Kidney (tissue), 13 donors: ENCODE measurements at regions not wholly inside any gene's neighbourhood (a gene's known extent, or its start where the extent isn't known, plus 50 kb on each side); places are given as distances from the start of the nearest gene placed in this dataset.

Source experiments
- DNase-seq, 5 donors: peaks; one replicate each; pipeline ENCODE4 v3.0.0-alpha.2; 2013 to 2020
- FAIRE-seq: peaks from 2 replicates; lab custom pipeline; 2012; peaks lifted over from hg19 to GRCh38; lab: Jason Lieb, UNC
- H3K27ac ChIP-seq, 2 donors: one replicate each; pipeline ENCODE4 v1.7.0; 2013; ENCODE audit warnings: low read depth in 2 of 2, low read length in 2 of 2, inconsistent platforms in 1 of 2
- H3K27me3 ChIP-seq: one replicate; pipeline ENCODE4 v1.7.1; 2013; ENCODE audit warnings: low read length, inconsistent platforms; ENCODE audit not compliant: control insufficient read depth, insufficient read depth
- H3K36me3 ChIP-seq, 3 donors: one replicate each; pipeline versions ENCODE4 v1.7.0 to v1.7.1; 2013; ENCODE audit warnings: low read length in 3 of 3, control low read depth in 1 of 3, inconsistent platforms in 1 of 3; ENCODE audit not compliant: insufficient read depth in 3 of 3, control insufficient read depth in 2 of 3
- H3K4me1 ChIP-seq, 3 donors: one replicate each; pipeline versions ENCODE4 v1.7.0 to v1.7.1; 2013; ENCODE audit warnings: low read length in 3 of 3, inconsistent platforms in 1 of 3, low read depth in 1 of 3; ENCODE audit not compliant: control insufficient read depth in 2 of 3, insufficient read depth in 2 of 3
- H3K4me3 ChIP-seq, 3 donors: one replicate each; pipeline versions ENCODE4 v1.7.0 to v1.8.1; 2013; ENCODE audit warnings: low read length in 3 of 3, control low read depth in 1 of 3, inconsistent platforms in 1 of 3
- H3K9ac ChIP-seq, 3 donors: one replicate each; pipeline versions ENCODE4 v1.7.0 to v1.7.1; 2013; ENCODE audit warnings: low read length in 3 of 3, control low read depth in 1 of 3, inconsistent platforms in 1 of 3
- H3K9me3 ChIP-seq, 3 donors: one replicate each; pipeline versions ENCODE4 v1.7.0 to v1.7.1; 2013; ENCODE audit warnings: low read length in 3 of 3, control low read depth in 1 of 3, inconsistent platforms in 1 of 3; ENCODE audit not compliant: control insufficient read depth in 2 of 3, insufficient read depth in 1 of 3
- CTCF ChIP-seq: IDR thresholded peaks from 3 replicates; pipeline ENCODE4 v1.5.1; 2012; ENCODE audit warnings: mild to moderate bottlenecking, moderate library complexity, borderline replicate concordance; ENCODE audit not compliant: insufficient read depth; ENCODE audit errors: extremely low read depth
- intact Hi-C: fragments of 100-400 bp; cut with DNase I; formaldehyde crosslinking; loops from one replicate; pipeline ENCODE4 v1.11.1; 2022
- donor health status: control.
- donor health status: control.
- donor health status: control.
- donor health status: control.
- donor health status: control.
- donor health status: DM: yes; HTN: yes; CAD: no.
- donor health status: Normal renal cell carcinoma (clear cell type).

DNA sequence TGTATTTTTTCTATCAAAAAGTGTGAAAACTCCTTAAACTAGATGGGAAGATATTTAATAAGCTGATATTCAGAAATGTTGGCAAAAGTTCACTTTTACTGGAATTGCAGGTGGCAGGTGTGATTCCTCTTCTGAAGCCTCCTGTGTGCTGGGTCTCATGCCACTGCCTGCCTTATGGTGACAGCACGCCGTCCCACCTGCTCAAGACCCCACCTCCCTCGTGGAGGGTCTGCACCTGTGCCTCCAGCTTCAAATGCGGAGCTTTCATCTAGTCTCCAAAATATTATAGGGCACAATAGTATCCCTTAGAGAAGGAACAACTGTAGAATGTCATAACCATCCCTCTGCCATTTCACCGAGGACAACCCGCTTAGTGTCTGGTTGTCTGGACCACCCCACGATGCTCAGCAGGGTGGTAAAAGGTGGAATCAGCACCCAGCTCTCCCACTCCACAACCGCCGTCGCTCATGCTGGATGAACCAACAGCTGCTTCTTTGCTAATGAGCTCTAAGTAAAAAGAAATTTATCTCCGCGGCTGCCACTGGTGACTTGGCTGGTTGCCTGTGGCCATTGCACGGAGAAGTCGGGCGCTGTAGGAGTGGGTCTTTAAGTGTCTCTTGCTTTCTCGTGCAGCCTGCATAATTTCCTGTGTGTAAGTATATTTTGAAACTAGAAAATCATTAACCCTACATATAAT, 119.3 kb upstream of the TCERG1L start:
- peaks cover 0 to 5% (median 0%) of the 10 kb centered on the region in 3 donors for H3K4me1 ChIP-seq
- FAIRE-seq (no peak), DNase-seq (peak in 2 of 5 donors; percentile 43 to 58)
- no peaks in the 10 kb centered on the region for H3K36me3 ChIP-seq
- H3K27ac ChIP-seq, result no peak overlapping the region
- no peak for TF ChIP-seq CTCF
- H3K4me3 ChIP-seq, result no peak overlapping the region
- intact Hi-C loops, result no loop called here
- no peaks in the 10 kb centered on the region for H3K9me3 ChIP-seq
- no peaks in the 10 kb centered on the region for H3K27me3 ChIP-seq
- H3K9ac ChIP-seq, result no peak overlapping the region

DNA sequence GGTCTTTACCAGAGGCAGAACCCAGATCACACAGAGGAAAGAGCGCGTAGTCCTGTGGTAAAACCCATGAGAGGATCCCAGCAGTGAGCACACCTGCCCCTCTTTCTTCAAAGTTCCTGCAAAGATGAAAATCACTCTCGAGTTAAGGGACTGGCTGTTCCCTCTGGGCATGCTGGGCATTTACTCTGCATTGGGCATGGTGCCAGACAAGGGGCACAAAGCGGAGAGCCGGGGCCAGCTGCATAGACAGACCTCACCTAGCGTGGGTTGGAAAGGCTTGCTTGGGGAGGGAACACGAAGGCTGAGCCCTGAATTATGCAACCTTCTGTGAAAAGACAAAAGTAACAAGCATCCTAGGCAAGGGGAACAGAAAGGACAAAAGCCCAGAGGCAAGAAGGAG, 120.0 kb upstream of the TCERG1L start:
- intact Hi-C loops, result no loop called here
- Histone ChIP-seq H3K27me3 (no peaks in the 10 kb centered on the region), H3K9ac (no peak overlapping the region), H3K4me3 (no peak overlapping the region), H3K27ac (no peak overlapping the region), H3K4me1 (peaks cover 0 to 5% (median 0%) of the 10 kb centered on the region in 3 donors), H3K9me3 (no peaks in the 10 kb centered on the region), H3K36me3 (no peaks in the 10 kb centered on the region)
- DNase-seq (peak in 3 of 5 donors; percentile 48 to 62 (median 62)), FAIRE-seq (no peak)
- no peak for TF ChIP-seq CTCF

DNA sequence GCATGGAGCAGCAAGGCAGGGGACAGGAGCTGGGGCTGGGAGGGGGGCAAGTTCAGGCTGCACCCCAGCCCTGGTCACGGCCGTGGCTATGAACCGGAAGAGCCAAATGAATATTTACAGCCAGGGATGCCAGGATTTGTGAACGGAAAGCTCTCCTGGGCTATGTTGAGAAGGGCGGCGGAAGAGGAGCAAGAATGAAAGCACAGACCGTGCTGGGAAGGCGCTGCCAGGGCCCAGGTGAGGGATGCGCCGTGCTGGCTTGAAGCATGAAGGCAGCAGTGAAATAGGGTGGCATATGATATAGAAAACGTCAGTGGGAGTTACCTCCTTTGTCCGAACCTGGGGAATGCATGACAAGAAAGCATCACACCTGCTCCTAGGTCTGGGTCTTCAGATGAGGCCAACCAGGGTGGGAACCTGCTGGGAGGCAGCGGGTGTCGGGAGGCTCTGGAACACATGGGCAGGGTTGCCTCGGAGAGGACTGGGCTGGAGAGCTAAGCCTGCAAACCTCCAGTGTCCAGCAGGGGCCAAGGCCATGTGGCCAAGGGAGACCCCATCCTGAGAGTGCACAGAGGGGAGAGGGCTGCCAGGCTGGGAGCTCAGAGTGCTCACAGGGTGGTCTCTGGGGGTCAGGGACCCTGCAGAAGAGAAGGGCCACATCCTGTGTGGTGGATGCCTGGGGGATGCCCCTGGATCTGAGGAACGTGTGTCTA, 120.6 kb upstream of the TCERG1L start:
- DNase-seq, result peak in 1 of 5 donors; percentile 46
- H3K4me3 ChIP-seq, result no peak overlapping the region
- no peak for TF ChIP-seq CTCF
- H3K27me3 ChIP-seq, result no peaks in the 10 kb centered on the region
- intact Hi-C loops, result no loop called here
- no peaks in the 10 kb centered on the region for H3K9me3 ChIP-seq
- no peaks in the 10 kb centered on the region for H3K36me3 ChIP-seq
- no peak for FAIRE-seq
- H3K9ac ChIP-seq, result no peak overlapping the region
- H3K27ac ChIP-seq, result no peak overlapping the region
- peaks cover 0 to 5% (median 0%) of the 10 kb centered on the region in 3 donors for H3K4me1 ChIP-seq
